ENCODE measurements at regions not wholly inside any gene's neighbourhood (a gene's known extent, or its start where the extent isn't known, plus 50 kb on each side); places are given as distances from the start of the nearest gene placed in this dataset.

- no peak overlapping the region for H3K4me3 ChIP-seq (ENCODE audit: low read depth, low read length)
- DNase-seq (ENCODE audit: low read depth), result peak; percentile 63
- no peak for TF ChIP-seq CTCF (IDR thresholded peaks at IDR 0.05; ENCODE audit: insufficient read depth, low read length)
These were observed 270.4 kb upstream of the CITED2 start for GRCh38 chr6:139644821-139645220.

- no peak overlapping the region for H3K4me3 ChIP-seq (ENCODE audit: low read depth, low read length)
- TF ChIP-seq CTCF (IDR thresholded peaks at IDR 0.05; ENCODE audit: insufficient read depth, low read length), result no peak
- DNase-seq (ENCODE audit: low read depth), result peak; percentile 10
These were observed 269.5 kb upstream of the CITED2 start for GRCh38 chr6:139643986-139644385.

GRCh38 chr6:139642346-139642745 lies 267.9 kb upstream of the CITED2 start:
- no peak overlapping the region for H3K4me3 ChIP-seq (ENCODE audit: low read depth, low read length)
- DNase-seq (ENCODE audit: low read depth), result peak; percentile 11
- TF ChIP-seq CTCF (IDR thresholded peaks at IDR 0.05; ENCODE audit: insufficient read depth, low read length), result no peak

GRCh38 chr6:139641376-139641775 lies 266.9 kb upstream of the CITED2 start:
- no peak for TF ChIP-seq CTCF (IDR thresholded peaks at IDR 0.05; ENCODE audit: insufficient read depth, low read length)
- H3K4me3 ChIP-seq (ENCODE audit: low read depth, low read length), result no peak overlapping the region
- DNase-seq (ENCODE audit: low read depth), result no peak

GRCh38 chr6:139640921-139641320 lies 266.5 kb upstream of the CITED2 start:
- H3K4me3 ChIP-seq (ENCODE audit: low read depth, low read length), result no peak overlapping the region
- TF ChIP-seq CTCF (IDR thresholded peaks at IDR 0.05; ENCODE audit: insufficient read depth, low read length), result no peak
- DNase-seq (ENCODE audit: low read depth), result no peak

- no peak for DNase-seq (ENCODE audit: low read depth)
- no peak overlapping the region for H3K4me3 ChIP-seq (ENCODE audit: low read depth, low read length)
- TF ChIP-seq CTCF (IDR thresholded peaks at IDR 0.05; ENCODE audit: insufficient read depth, low read length), result no peak
These were observed 266.0 kb upstream of the CITED2 start for GRCh38 chr6:139640448-139640847.

GRCh38 chr6:139639507-139639906 lies 265.1 kb upstream of the CITED2 start:
- no peak overlapping the region for H3K4me3 ChIP-seq (ENCODE audit: low read depth, low read length)
- DNase-seq (ENCODE audit: low read depth), result no peak
- no peak for TF ChIP-seq CTCF (IDR thresholded peaks at IDR 0.05; ENCODE audit: insufficient read depth, low read length)
